Ramos (cell line): ENCODE measurements at regions not wholly inside any gene's neighbourhood (a gene's known extent, or its start where the extent isn't known, plus 50 kb on each side); places are given as distances from the start of the nearest gene placed in this dataset.
"Not testable (repeated sequence)": the region's sequence is repeated elsewhere in the genome, so short reads cannot be mapped to it uniquely, and the experiment has no call there.

ENCODE experiments used
- in situ Hi-C: fragments of 300-500 bp; cut with MboI; formaldehyde crosslinking; loops from one replicate; pipeline ENCODE4 v1.14.3; 2022; ENCODE audit warnings: low sequenced_read_pairs; ENCODE audit not compliant: unreplicated experiment

- in situ Hi-C loops: no loop called here
Observed at GRCh38 chr5:103391659-103392058, 133.1 kb downstream of the MACIR start.

- in situ Hi-C loops: no loop called here
Observed at GRCh38 chr5:103389846-103390245, 131.3 kb downstream of the MACIR start.

GRCh38 chr5:103389357-103389756 lies 130.8 kb downstream of the MACIR start:
- in situ Hi-C loops: no loop called here

- in situ Hi-C loops: no loop called here
Observed at GRCh38 chr5:103385722-103386121, 127.2 kb downstream of the MACIR start.

GRCh38 chr5:103377638-103378037 lies 119.1 kb downstream of the MACIR start:
- in situ Hi-C loops: not testable (repeated sequence)

GRCh38 chr5:103375863-103376591 lies 117.5 kb downstream of the MACIR start:
- in situ Hi-C loops: no loop called here

GRCh38 chr5:103375350-103375749 lies 116.8 kb downstream of the MACIR start:
- in situ Hi-C loops: no loop called here

- in situ Hi-C loops: no loop called here
Observed at GRCh38 chr5:103374473-103374963, 116.0 kb downstream of the MACIR start.

GRCh38 chr5:103373597-103374472 lies 115.3 kb downstream of the MACIR start:
- in situ Hi-C loops: no loop called here

GRCh38 chr5:103371046-103371607 lies 112.6 kb downstream of the MACIR start:
- in situ Hi-C loops: no loop called here

- in situ Hi-C loops: no loop called here
Observed at GRCh38 chr5:103369125-103370120, 110.9 kb downstream of the MACIR start.

GRCh38 chr5:103367702-103368101 lies 109.1 kb downstream of the MACIR start:
- in situ Hi-C loops: no loop called here

- in situ Hi-C loops: no loop called here
Observed at GRCh38 chr5:103366918-103367549, 108.5 kb downstream of the MACIR start.

GRCh38 chr5:103364074-103364473 lies 105.5 kb downstream of the MACIR start:
- in situ Hi-C loops: no loop called here

GRCh38 chr5:103362211-103362610 lies 103.6 kb downstream of the MACIR start:
- in situ Hi-C loops: no loop called here

- in situ Hi-C loops: no loop called here
Observed at GRCh38 chr5:103360475-103360874, 101.9 kb downstream of the MACIR start.

GRCh38 chr5:103358305-103358995 lies 99.9 kb downstream of the MACIR start:
- in situ Hi-C loops: no loop called here

- in situ Hi-C loops: no loop called here
Observed at GRCh38 chr5:103357636-103358035, 99.1 kb downstream of the MACIR start.
